Adipocyte (in vitro differentiated cells): ENCODE measurements at regions not wholly inside any gene's neighbourhood (a gene's known extent, or its start where the extent isn't known, plus 50 kb on each side); places are given as distances from the start of the nearest gene placed in this dataset.
"Not testable (repeated sequence)": the region's sequence is repeated elsewhere in the genome, so short reads cannot be mapped to it uniquely, and the experiment has no call there.

Source experiments
- DNase-seq: peaks from one replicate; pipeline ENCODE4 v3.0.0-alpha.2; 2015; ENCODE audit warnings: low read depth
- H3K27me3 ChIP-seq: replicated peaks from 2 replicates; pipeline ENCODE4 v1.7.0; 2013; ENCODE audit warnings: mild to moderate bottlenecking, low read length, moderate library complexity; ENCODE audit not compliant: control insufficient read depth, insufficient read depth
- H3K36me3 ChIP-seq: 2 replicates; pipeline ENCODE4 v1.7.0; 2013; ENCODE audit warnings: low read length, mild to moderate bottlenecking, moderate library complexity; ENCODE audit not compliant: control insufficient read depth, insufficient read depth, severe bottlenecking
- H3K4me1 ChIP-seq: 2 replicates; pipeline ENCODE4 v1.7.0; 2013; ENCODE audit warnings: mild to moderate bottlenecking, low read length, moderate library complexity; ENCODE audit not compliant: control insufficient read depth, insufficient read depth
- H3K4me3 ChIP-seq: 2 replicates; pipeline ENCODE4 v1.7.0; 2013; ENCODE audit warnings: mild to moderate bottlenecking, low read length, moderate library complexity
- H3K9ac ChIP-seq: 2 replicates; pipeline ENCODE4 v1.7.0; 2013; ENCODE audit warnings: mild to moderate bottlenecking, low read length, moderate library complexity
- H3K9me3 ChIP-seq: 2 replicates; pipeline ENCODE4 v1.7.0; 2013; ENCODE audit warnings: mild to moderate bottlenecking, low read length, moderate library complexity; ENCODE audit not compliant: control insufficient read depth

- Histone ChIP-seq H3K36me3 (no peaks in the 10 kb centered on the region), H3K9me3 (no peaks in the 10 kb centered on the region), H3K4me1 (no peaks in the 10 kb centered on the region), H3K27me3 (no peaks in the 10 kb centered on the region), H3K4me3 (no peak overlapping the region), H3K9ac (no peak overlapping the region)
- DNase-seq = no peak
Measured at GRCh38 chr6:146923205-146923833, 280.9 kb upstream of the STXBP5 start.

DNA sequence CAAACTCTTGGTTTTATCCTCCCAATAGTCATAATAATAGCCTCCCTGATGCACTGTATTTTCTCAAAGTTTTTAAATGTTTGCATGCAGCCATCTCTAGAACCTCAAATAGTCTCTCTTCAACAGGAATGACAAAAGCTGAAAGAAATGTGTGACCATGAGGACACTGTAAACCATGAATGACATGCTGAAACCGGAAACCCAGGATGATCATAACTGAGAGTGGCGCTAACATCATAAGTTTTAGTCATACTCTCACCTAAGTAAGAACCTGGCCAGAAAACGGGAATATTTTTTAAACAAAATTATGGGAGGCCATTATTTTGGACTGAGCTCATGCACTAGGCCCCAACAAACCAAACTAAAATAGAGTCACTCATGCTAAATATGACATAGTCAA is 278.4 kb upstream of the STXBP5 start:
- no peak for DNase-seq
- H3K9me3 ChIP-seq = no peaks in the 10 kb centered on the region
- H3K9ac ChIP-seq = no peak overlapping the region
- no peaks in the 10 kb centered on the region for H3K4me1 ChIP-seq
- no peak overlapping the region for H3K4me3 ChIP-seq
- no peaks in the 10 kb centered on the region for H3K36me3 ChIP-seq
- H3K27me3 ChIP-seq = no peaks in the 10 kb centered on the region

GRCh38 chr6:146928503-146928902 is 275.7 kb upstream of the STXBP5 start:
- no peak overlapping the region for H3K9ac ChIP-seq
- H3K27me3 ChIP-seq = no peaks in the 10 kb centered on the region
- no peaks in the 10 kb centered on the region for H3K4me1 ChIP-seq
- DNase-seq = no peak
- H3K36me3 ChIP-seq = no peaks in the 10 kb centered on the region
- H3K4me3 ChIP-seq = no peak overlapping the region
- H3K9me3 ChIP-seq = no peaks in the 10 kb centered on the region

DNA sequence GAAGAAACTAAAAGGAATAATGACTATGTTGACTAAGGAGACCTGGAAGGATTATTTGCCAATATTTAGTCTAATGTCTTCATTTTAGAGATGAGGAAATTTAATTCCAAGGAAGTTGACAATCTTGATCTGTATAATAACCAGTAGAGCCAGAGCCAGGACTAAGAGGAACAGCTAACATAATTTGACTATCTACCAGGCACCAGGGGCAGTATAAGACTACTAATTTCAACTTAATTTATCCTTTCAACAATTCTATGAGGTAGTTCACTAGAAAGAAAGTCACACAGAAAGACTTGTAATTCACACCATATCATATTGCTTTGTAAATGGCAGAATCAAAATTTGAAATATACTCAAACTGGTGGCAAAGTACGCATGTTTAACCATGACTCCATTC is 273.0 kb upstream of the STXBP5 start:
- Histone ChIP-seq H3K27me3 (no peaks in the 10 kb centered on the region), H3K4me3 (no peak overlapping the region), H3K4me1 (no peaks in the 10 kb centered on the region), H3K9ac (no peak overlapping the region), H3K9me3 (no peaks in the 10 kb centered on the region), H3K36me3 (no peaks in the 10 kb centered on the region)
- DNase-seq = peak; percentile 13

DNA sequence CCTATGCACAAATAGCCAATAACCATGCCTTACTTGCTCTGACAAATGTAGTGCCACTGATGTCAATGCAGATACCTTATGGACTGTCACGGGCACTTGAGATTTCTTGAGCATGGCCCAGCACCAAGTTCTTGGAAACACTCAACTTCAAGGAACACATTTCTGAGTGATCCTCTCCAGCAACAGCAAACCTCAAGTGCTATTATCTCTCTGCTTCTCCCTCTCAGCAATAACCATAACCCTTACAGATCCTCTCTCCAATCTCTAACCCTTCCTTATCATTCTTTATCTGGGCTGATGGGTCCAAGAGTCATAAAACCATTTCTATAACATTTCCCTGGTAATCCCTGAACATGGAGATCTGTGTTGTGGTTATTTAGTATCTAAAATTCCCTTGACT is 266.9 kb upstream of the STXBP5 start:
- H3K9me3 ChIP-seq = no peaks in the 10 kb centered on the region
- no peak overlapping the region for H3K9ac ChIP-seq
- no peaks in the 10 kb centered on the region for H3K27me3 ChIP-seq
- H3K4me3 ChIP-seq = no peak overlapping the region
- DNase-seq = no peak
- H3K4me1 ChIP-seq = no peaks in the 10 kb centered on the region
- no peaks in the 10 kb centered on the region for H3K36me3 ChIP-seq

GRCh38 chr6:146938266-146938665 is 266.0 kb upstream of the STXBP5 start:
- no peaks in the 10 kb centered on the region for H3K4me1 ChIP-seq
- no peaks in the 10 kb centered on the region for H3K36me3 ChIP-seq
- H3K9me3 ChIP-seq = no peaks in the 10 kb centered on the region
- DNase-seq = no peak
- no peak overlapping the region for H3K4me3 ChIP-seq
- no peak overlapping the region for H3K9ac ChIP-seq
- H3K27me3 ChIP-seq = no peaks in the 10 kb centered on the region

- H3K4me3 ChIP-seq, H3K27me3 ChIP-seq, H3K9ac ChIP-seq, DNase-seq, H3K36me3 ChIP-seq, H3K9me3 ChIP-seq, H3K4me1 ChIP-seq: not testable (repeated sequence)
Measured at GRCh38 chr6:146939456-146939855, 264.8 kb upstream of the STXBP5 start.

- Histone ChIP-seq H3K4me3 (no peak overlapping the region), H3K4me1 (no peaks in the 10 kb centered on the region), H3K9me3 (no peaks in the 10 kb centered on the region), H3K9ac (no peak overlapping the region), H3K36me3 (no peaks in the 10 kb centered on the region), H3K27me3 (no peaks in the 10 kb centered on the region)
- DNase-seq = no peak
Measured at GRCh38 chr6:146943664-146944063, 260.6 kb upstream of the STXBP5 start.

DNA sequence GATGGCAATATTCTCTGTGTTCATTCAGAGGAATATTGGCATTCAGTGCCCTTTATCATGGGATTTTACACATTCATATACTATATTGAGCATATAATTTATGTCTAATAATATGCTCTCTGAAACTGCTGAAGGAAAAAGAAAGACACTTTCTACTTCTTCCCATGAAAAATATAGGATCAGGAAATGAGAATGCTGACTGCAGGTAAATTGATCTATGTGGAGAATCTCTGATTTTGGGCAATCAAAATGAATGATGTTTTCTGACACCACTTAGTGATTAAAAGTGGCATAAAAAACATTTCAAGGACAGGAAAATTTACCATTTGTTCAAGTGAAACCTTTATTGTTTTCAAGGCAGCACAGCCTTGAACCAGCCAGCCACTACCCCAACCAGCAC is 260.1 kb upstream of the STXBP5 start:
- DNase-seq = no peak
- Histone ChIP-seq H3K4me3 (no peak overlapping the region), H3K9ac (no peak overlapping the region), H3K4me1 (no peaks in the 10 kb centered on the region), H3K27me3 (no peaks in the 10 kb centered on the region), H3K36me3 (no peaks in the 10 kb centered on the region), H3K9me3 (no peaks in the 10 kb centered on the region)

- Histone ChIP-seq H3K27me3 (no peaks in the 10 kb centered on the region), H3K9me3 (no peaks in the 10 kb centered on the region), H3K36me3 (no peaks in the 10 kb centered on the region), H3K4me1 (no peaks in the 10 kb centered on the region), H3K9ac (no peak overlapping the region), H3K4me3 (no peak overlapping the region)
- no peak for DNase-seq
Measured at GRCh38 chr6:146944809-146945208, 259.4 kb upstream of the STXBP5 start.

- peak; percentile 27 for DNase-seq
- no peaks in the 10 kb centered on the region for H3K27me3 ChIP-seq
- no peak overlapping the region for H3K4me3 ChIP-seq
- H3K9ac ChIP-seq = no peak overlapping the region
- no peaks in the 10 kb centered on the region for H3K36me3 ChIP-seq
- H3K4me1 ChIP-seq = no peaks in the 10 kb centered on the region
- H3K9me3 ChIP-seq = no peaks in the 10 kb centered on the region
Measured at GRCh38 chr6:146946559-146946958, 257.7 kb upstream of the STXBP5 start.

GRCh38 chr6:146948790-146949342 is 255.4 kb upstream of the STXBP5 start:
- no peak overlapping the region for H3K4me3 ChIP-seq
- H3K27me3 ChIP-seq = no peaks in the 10 kb centered on the region
- H3K9me3 ChIP-seq = no peaks in the 10 kb centered on the region
- H3K36me3 ChIP-seq = no peaks in the 10 kb centered on the region
- no peak overlapping the region for H3K9ac ChIP-seq
- no peaks in the 10 kb centered on the region for H3K4me1 ChIP-seq
- DNase-seq = peak; percentile 31
